ENCODE measurements at regions not wholly inside any gene's neighbourhood (a gene's known extent, or its start where the extent isn't known, plus 50 kb on each side); places are given as distances from the start of the nearest gene placed in this dataset.

DNA sequence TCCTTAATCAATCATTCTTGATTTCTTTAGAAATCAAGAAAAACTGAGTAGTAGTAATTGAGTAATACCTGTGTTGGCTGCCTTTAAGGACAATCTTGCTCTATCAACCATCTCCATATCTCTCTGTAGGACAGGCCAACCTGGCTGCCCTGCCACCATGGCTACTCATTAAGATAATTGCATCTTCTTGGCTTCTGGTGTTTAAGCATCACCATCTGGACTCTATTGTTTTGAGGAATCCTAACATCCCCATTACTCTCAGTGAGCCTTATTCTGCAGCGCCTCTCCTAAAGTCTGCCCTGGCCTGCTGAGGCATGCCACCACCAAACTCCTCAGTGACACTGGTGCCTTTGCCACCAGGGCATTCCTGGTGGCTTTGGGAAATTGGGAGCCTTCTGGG lies 442.6 kb upstream of the ZNF507 start:
- no peak for DNase-seq

- DNase-seq, result no peak
These were observed 441.4 kb upstream of the ZNF507 start for GRCh38 chr19:31903979-31904378.

GRCh38 chr19:31906111-31906871 lies 439.1 kb upstream of the ZNF507 start:
- DNase-seq, result no peak

DNA sequence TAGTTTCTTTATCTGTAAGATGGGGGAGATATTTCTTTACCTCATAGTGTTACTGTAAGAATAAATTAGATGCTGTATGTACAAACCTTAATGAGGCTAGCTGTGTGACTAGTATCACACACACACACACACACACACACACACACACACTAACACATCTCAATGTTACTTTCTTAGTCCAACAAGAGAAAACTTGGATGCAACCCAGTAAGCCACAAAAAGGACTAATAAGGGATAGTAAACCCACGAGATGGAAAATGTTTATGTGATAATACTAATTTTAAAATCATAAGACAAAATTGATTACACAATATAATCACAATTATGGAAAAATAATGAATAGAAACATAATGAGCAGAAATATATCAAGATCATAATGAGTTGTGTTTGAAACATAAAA lies 437.7 kb upstream of the ZNF507 start:
- DNase-seq, result no peak

GRCh38 chr19:31908080-31908479 lies 437.3 kb upstream of the ZNF507 start:
- DNase-seq, result no peak

- DNase-seq, result no peak
These were observed 436.7 kb upstream of the ZNF507 start for GRCh38 chr19:31908496-31909225.

GRCh38 chr19:31910224-31910623 lies 435.2 kb upstream of the ZNF507 start:
- no peak for DNase-seq

- no peak for DNase-seq
These were observed 433.8 kb upstream of the ZNF507 start for GRCh38 chr19:31911577-31911976.

DNA sequence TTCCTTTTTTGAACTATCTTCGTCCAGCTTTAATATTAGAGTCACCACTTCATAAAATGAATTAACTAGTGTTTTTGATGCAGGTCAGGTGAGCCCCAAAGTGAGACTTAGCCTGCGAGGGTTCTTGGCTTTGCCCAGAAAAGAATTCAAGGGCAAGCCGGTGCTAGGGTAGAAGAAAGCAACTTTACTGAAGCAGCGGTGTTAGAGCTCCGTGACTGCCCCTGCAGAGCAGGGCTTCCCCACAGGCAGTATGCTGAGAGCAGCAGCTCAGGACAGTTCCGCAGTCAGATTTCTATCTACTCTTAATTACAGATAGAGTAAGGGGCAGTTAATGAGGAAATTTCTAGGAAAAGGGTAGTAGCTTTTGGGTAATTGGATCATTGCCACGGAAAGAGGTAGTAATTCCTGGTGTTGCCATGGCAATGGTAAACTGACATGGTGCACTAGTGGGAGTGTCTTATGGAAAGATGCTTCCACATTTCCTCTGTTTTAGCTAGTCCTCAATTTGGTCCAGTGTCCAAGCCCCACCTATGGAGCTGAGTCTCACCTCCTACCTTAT lies 432.2 kb upstream of the ZNF507 start:
- no peak for DNase-seq

- no peak for DNase-seq
These were observed 415.0 kb upstream of the ZNF507 start for GRCh38 chr19:31930401-31930800.

GRCh38 chr19:31937983-31938382 lies 407.4 kb upstream of the ZNF507 start:
- DNase-seq, result no peak

- no peak for DNase-seq
These were observed 406.7 kb upstream of the ZNF507 start for GRCh38 chr19:31938675-31939074.

DNA sequence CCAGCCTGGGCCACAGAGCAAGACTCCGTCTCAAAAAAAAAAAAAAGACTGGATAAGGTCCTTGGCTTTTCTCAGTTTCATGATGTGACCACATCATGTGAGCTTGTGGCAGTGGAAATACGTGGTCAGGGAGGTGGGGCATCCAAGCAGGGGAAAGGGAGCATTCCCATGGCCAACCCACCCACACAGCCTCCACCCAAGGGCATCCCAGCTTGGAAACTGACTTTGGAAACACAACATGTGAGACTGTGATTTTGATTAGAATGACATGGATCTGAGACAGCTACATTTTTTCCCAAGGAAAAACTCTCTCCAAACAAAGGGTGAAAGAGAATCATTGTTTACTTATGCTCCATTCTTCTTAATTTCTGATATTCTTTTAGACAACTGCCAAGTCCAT lies 405.0 kb upstream of the ZNF507 start:
- DNase-seq, result no peak

GRCh38 chr19:31943191-31943661 lies 402.2 kb upstream of the ZNF507 start:
- peak; percentile 19 to 55 for DNase-seq

GRCh38 chr19:31943778-31944177 lies 401.6 kb upstream of the ZNF507 start:
- DNase-seq, result no peak

DNA sequence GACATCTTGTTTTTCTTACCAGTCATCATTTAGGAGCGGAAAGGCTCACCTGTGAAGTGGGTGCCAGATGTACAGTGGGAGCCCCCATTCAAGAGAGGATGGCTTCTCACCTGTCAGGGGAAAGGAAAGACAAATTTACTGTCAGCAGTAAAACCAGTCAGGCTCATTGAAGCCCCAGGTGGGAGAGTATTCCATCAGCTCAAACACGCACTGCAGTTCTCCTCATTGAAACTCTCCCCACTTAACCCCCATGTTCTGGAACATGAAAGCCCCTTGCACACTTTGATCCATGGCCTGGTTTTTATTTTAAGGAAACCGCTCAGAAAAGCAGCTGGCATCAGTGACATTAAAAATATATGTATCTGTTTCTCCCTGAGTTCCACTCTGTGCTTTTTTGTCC lies 401.1 kb upstream of the ZNF507 start:
- no peak for DNase-seq

- no peak for DNase-seq
These were observed 398.9 kb upstream of the ZNF507 start for GRCh38 chr19:31946491-31946890.

GRCh38 chr19:31947436-31948115 lies 397.8 kb upstream of the ZNF507 start:
- no peak for DNase-seq

GRCh38 chr19:31952693-31953092 lies 392.7 kb upstream of the ZNF507 start:
- DNase-seq, result no peak

DNA sequence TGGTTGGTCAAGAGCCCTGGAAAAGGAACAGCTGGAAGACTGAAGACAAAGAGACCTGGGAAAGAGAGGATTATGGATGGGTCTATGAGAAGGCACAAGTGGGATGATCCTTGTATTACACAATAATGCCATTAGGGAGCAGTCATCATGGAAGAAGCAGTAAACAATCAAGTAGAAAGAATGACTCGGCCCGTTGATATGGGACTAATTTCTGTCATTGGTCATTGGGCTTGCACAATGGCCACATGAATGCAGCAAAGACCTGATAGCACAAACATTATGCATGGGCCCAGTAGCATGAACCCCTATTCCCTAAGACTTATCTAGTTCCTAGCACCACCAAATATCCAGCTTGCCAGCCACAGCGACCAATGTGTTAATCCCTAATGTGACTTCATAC lies 390.3 kb upstream of the ZNF507 start:
- DNase-seq, result no peak

GRCh38 chr19:31955884-31956283 lies 389.5 kb upstream of the ZNF507 start:
- no peak for DNase-seq

DNA sequence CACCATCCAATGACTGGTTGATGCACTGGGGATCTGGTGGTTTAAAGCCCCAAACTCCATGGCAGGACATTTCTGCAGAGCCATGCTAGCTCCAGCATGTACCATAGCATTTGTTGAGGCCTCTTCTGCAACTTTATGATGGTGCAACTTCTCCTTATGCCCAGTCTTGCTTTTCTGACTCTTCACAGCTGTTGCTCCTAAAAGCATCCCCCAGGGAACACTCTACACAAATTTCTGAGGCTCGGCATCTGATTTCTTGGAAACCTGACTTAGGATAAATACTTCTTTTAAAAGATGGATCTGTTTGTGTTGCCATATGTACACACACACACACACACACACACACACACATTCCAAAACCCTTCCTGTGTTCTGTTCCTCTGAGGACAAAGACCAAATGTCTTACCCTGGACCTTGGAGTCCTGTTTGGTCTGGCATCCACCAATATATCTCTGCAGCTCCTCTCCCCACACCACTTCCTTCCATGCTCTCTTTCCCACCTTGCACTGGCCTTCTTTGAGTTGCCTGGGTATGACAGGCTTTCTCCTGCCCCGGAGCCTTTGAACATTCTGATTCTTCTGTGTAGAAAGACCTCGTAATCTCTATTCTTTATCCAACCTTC lies 388.5 kb upstream of the ZNF507 start:
- DNase-seq, result no peak

DNA sequence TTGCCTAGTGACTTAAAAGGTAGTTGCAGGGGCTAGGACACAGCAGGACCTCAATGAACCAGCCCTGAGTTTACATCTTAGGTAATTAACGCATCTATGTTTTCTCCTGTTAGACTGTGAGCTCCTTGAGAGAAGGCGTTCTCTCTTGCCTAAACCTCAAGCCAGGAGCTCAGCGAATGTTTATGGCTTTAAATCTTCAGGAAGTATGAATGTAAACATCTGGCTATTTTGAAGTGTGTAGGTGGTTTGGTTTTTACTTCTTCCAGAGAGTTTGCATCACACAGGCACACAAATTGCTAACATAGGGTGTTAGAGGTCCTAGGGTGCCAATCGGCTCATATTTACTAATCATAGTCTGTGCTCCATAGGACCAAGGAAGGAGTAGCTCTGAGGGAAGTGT lies 387.7 kb upstream of the ZNF507 start:
- DNase-seq, result no peak

Data from NCI-H1930 (cell line).